Endothelial cell of umbilical vein (primary cell): ENCODE measurements at regions not wholly inside any gene's neighbourhood (a gene's known extent, or its start where the extent isn't known, plus 50 kb on each side); places are given as distances from the start of the nearest gene placed in this dataset.
"Not testable (repeated sequence)": the region's sequence is repeated elsewhere in the genome, so short reads cannot be mapped to it uniquely, and the experiment has no call there.

Experiments used
- BruUV-seq: library from RNA; stranded (reverse); fragments of 400-500 nt; replicated peaks from 2 replicates; lab custom pipeline; 2021; lab: Mats Ljungman, UMichigan
- CTCF ChIA-PET: fragments of 300-600, 350-600 bp; sonication (Branson Sonifier 250); formaldehyde crosslinking; loops from one replicate; lab custom pipeline; 2021; ENCODE audit warnings: antibody characterized with exemption, inconsistent platforms; lab: Charles Lee
- POLR2A ChIA-PET: fragments of 300-600, 350-600 bp; sonication (Branson Sonifier 250); formaldehyde crosslinking; loops from one replicate; lab custom pipeline; 2021; ENCODE audit warnings: antibody characterized with exemption, inconsistent platforms; lab: Charles Lee
- DNase-seq: peaks from one replicate; pipeline ENCODE4 v3.0.0-alpha.2; 2011; ENCODE audit warnings: low read depth, low spot score
- FAIRE-seq: peaks from 2 replicates; lab custom pipeline; 2011; peaks lifted over from hg19 to GRCh38; lab: Jason Lieb, UNC
- H2AFZ ChIP-seq: 2 replicates; pipeline ENCODE4 v1.6.0; 2012; ENCODE audit warnings: low read depth, low read length, control low read depth, inconsistent platforms
- H3K27ac ChIP-seq: 2 replicates; pipeline ENCODE4 v1.5.1; 2011; ENCODE audit warnings: low read depth, mild to moderate bottlenecking, control low read depth, low read length, moderate library complexity; ENCODE audit not compliant: insufficient read depth
- H3K27me3 ChIP-seq, 2 experiments: 2 replicates each; pipeline versions ENCODE4 v1.6.0 to v1.6.1; 2011; ENCODE audit warnings: low read length in 2 of 2, mixed read lengths in 1 of 2; ENCODE audit not compliant: control insufficient read depth in 2 of 2, insufficient read depth in 2 of 2
- H3K36me3 ChIP-seq, 2 experiments: 2 replicates in 1 of 2; 3 replicates in 1 of 2; pipeline ENCODE4 v1.5.1; 2011; ENCODE audit warnings: low read length in 2 of 2, mild to moderate bottlenecking in 1 of 2, moderate library complexity in 1 of 2; ENCODE audit not compliant: control insufficient read depth in 2 of 2, insufficient read depth in 2 of 2; ENCODE audit errors: extremely low read depth in 1 of 2
- H3K4me1 ChIP-seq: 3 replicates; pipeline ENCODE4 v1.5.1; 2011; ENCODE audit warnings: mild to moderate bottlenecking, low read length; ENCODE audit not compliant: control insufficient read depth, insufficient read depth; ENCODE audit errors: extremely low read depth
- H3K4me2 ChIP-seq: 2 replicates; pipeline ENCODE4 v1.6.1; 2011; ENCODE audit warnings: low read length, control low read depth, mixed read lengths; ENCODE audit not compliant: insufficient read depth
- H3K4me3 ChIP-seq, 3 experiments: fragments of 200-600 bp in 1 of 3; sonication (generic), shearing (Covaris generic) in 1 of 3; replicated peaks in 1 of 3; 2 replicates each; pipeline ENCODE4 v1.5.1; 2011 to 2016; ENCODE audit warnings: control low read depth in 3 of 3, low read length in 3 of 3, mild to moderate bottlenecking in 2 of 3, inconsistent platforms in 1 of 3, low read depth in 1 of 3, moderate library complexity in 1 of 3; ENCODE audit not compliant: insufficient read depth in 1 of 3
- H3K79me2 ChIP-seq: 2 replicates; pipeline ENCODE4 v1.6.0; 2012; ENCODE audit warnings: low read length, inconsistent platforms; ENCODE audit not compliant: control insufficient read depth, insufficient read depth
- H3K9ac ChIP-seq: replicated peaks from 2 replicates; pipeline ENCODE3; 2011; ENCODE audit warnings: low read length, control low read depth; ENCODE audit not compliant: insufficient read depth; ENCODE audit errors: extremely low read depth
- H3K9me1 ChIP-seq: replicated peaks from 3 replicates; pipeline ENCODE4 v1.6.0; 2011; ENCODE audit warnings: mild to moderate bottlenecking, low read length; ENCODE audit not compliant: control insufficient read depth, insufficient read depth; ENCODE audit errors: extremely low read depth
- H3K9me3 ChIP-seq: replicated peaks from 2 replicates; pipeline ENCODE4 v1.5.1; 2012; ENCODE audit warnings: low read length, inconsistent platforms; ENCODE audit not compliant: control insufficient read depth, insufficient read depth
- H4K20me1 ChIP-seq: replicated peaks from 2 replicates; pipeline ENCODE3; 2011; ENCODE audit warnings: mild to moderate bottlenecking, low read length; ENCODE audit not compliant: control insufficient read depth, insufficient read depth; ENCODE audit errors: extremely low read depth
- POLR2A ChIP-seq: IDR thresholded peaks from 2 replicates; pipeline ENCODE4 v1.6.1; 2012; ENCODE audit warnings: low read depth, mild to moderate bottlenecking, control low read depth, low read length
- POLR2AphosphoS5 ChIP-seq: IDR thresholded peaks from 2 replicates; pipeline ENCODE4 v1.6.1; 2012; ENCODE audit warnings: low read depth, mild to moderate bottlenecking, control low read depth, low read length, moderate library complexity; ENCODE audit not compliant: insufficient read depth
- dilution Hi-C: fragments of 300-500 bp; cut with MboI; formaldehyde crosslinking; loops from one replicate; pipeline ENCODE4 v1.15.0; 2019; ENCODE audit warnings: low sequenced_read_pairs; ENCODE audit not compliant: extremely low pct_ligation_motif_present
- intact Hi-C: fragments of 100-400 bp; cut with micrococcal nuclease; formaldehyde crosslinking; loops from one replicate; pipeline ENCODE4 v1.10.0; 2022

DNA sequence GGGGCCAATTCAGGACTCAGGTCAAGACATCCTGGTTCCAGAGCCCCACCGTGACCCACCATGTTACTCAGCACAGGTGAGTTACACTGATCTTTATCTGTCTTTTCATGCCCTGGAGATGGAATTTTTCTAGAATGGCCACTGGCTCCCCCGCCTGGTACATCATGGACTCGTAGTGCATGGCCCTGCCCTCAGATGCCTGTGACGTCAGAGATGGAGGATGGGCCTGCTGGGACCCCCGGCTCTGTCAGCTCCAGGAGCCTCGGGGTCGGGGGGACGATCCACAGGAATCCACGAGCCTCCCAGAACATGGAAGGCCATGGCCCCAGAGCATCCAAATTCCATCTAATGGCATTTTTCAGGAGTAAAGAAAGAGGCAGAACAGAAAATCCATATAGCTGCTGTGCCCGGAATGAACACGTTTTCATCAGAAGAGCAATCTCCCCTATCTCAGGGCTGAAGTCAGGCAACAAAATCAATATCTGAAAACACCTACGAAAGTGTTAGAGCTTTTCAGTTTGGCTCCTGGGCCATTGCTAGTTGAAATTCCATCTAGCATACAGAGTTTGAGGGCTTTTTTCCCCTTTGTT lies 146.7 kb upstream of the SFSWAP start:
- H3K4me3 ChIP-seq, H3K9me3 ChIP-seq, H2AFZ ChIP-seq, FAIRE-seq, POLR2A ChIA-PET, H3K27me3 ChIP-seq, H3K4me1 ChIP-seq, H3K4me2 ChIP-seq, dilution Hi-C loops, DNase-seq, H3K79me2 ChIP-seq, CTCF ChIA-PET, H4K20me1 ChIP-seq, H3K9ac ChIP-seq, H3K27ac ChIP-seq, BruUV-seq, H3K9me1 ChIP-seq, H3K36me3 ChIP-seq, intact Hi-C loops: not testable (repeated sequence)

GRCh38 chr12:131564845-131565244 lies 146.0 kb upstream of the SFSWAP start:
- FAIRE-seq = no peak
- POLR2A ChIA-PET = no interaction called here

More at GRCh38 chr12:131564845-131565244, 146.0 kb upstream of the SFSWAP start:
- no TSS peak for BruUV-seq
- no peaks in the 10 kb centered on the region for H3K79me2 ChIP-seq
- no peaks in the 10 kb centered on the region for H3K4me1 ChIP-seq
- no peak overlapping the region for H3K9ac ChIP-seq
- no peaks in the 10 kb centered on the region for H3K9me1 ChIP-seq
- TF ChIP-seq POLR2AphosphoS5 (no peak), POLR2A (no peak)
- no peak overlapping the region for H3K27ac ChIP-seq
- no peaks in the 10 kb centered on the region for H3K36me3 ChIP-seq
- H3K9me3 ChIP-seq = no peaks in the 10 kb centered on the region
- no peak overlapping the region for H3K4me3 ChIP-seq
- no peak overlapping the region for H2AFZ ChIP-seq
- intact Hi-C loops (no loop called here), dilution Hi-C loops (no loop called here)
- H3K4me2 ChIP-seq = no peak overlapping the region
- no peaks in the 10 kb centered on the region for H4K20me1 ChIP-seq
- DNase-seq = no peak
- H3K27me3 ChIP-seq = no peaks in the 10 kb centered on the region
- CTCF ChIA-PET = no interaction called here
